Mesenchymal stem cell (in vitro differentiated cells and primary cell): ENCODE measurements at regions not wholly inside any gene's neighbourhood (a gene's known extent, or its start where the extent isn't known, plus 50 kb on each side); places are given as distances from the start of the nearest gene placed in this dataset.
"Not testable (repeated sequence)": the region's sequence is repeated elsewhere in the genome, so short reads cannot be mapped to it uniquely, and the experiment has no call there.

Source experiments
- DNase-seq: peaks from one replicate; pipeline ENCODE4 v3.0.0-alpha.2; 2013
- H2AFZ ChIP-seq: one replicate; pipeline ENCODE4 v1.6.1; 2013; ENCODE audit warnings: low read depth, mild to moderate bottlenecking, control low read depth, inconsistent platforms, low read length, moderate library complexity
- H2AK5ac ChIP-seq: 2 replicates; pipeline ENCODE4 v1.6.1; 2013; ENCODE audit warnings: low read length, moderate library complexity, mild to moderate bottlenecking, inconsistent platforms; ENCODE audit not compliant: severe bottlenecking
- H2BK120ac ChIP-seq: one replicate; pipeline ENCODE4 v1.6.1; 2013; ENCODE audit warnings: low read depth, mild to moderate bottlenecking, inconsistent platforms, low read length, moderate library complexity
- H2BK12ac ChIP-seq, 2 experiments: one replicate each; pipeline ENCODE4 v1.6.1; 2013; ENCODE audit warnings: inconsistent platforms in 2 of 2, low read length in 2 of 2, mild to moderate bottlenecking in 2 of 2, moderate library complexity in 2 of 2, control low read depth in 1 of 2
- H2BK15ac ChIP-seq: one replicate; pipeline ENCODE4 v1.6.1; 2013; ENCODE audit warnings: mild to moderate bottlenecking, low read depth, inconsistent platforms; ENCODE audit not compliant: poor library complexity, severe bottlenecking
- H2BK5ac ChIP-seq: 2 replicates; pipeline ENCODE4 v1.6.1; 2013; ENCODE audit warnings: low read depth, mild to moderate bottlenecking, low read length, control low read depth, inconsistent platforms; ENCODE audit not compliant: poor library complexity, severe bottlenecking
- H3K14ac ChIP-seq, 2 experiments: one replicate each; pipeline ENCODE4 v1.6.1; 2013; ENCODE audit warnings: inconsistent platforms in 2 of 2, low read length in 2 of 2, control low read depth in 1 of 2, mild to moderate bottlenecking in 1 of 2, moderate library complexity in 1 of 2
- H3K18ac ChIP-seq, 2 experiments: one replicate each; pipeline ENCODE4 v1.6.1; 2013; ENCODE audit warnings: inconsistent platforms in 2 of 2, low read length in 2 of 2, control low read depth in 1 of 2, low read depth in 1 of 2, mild to moderate bottlenecking in 1 of 2
- H3K23ac ChIP-seq, 2 experiments: one replicate each; pipeline ENCODE4 v1.6.1; 2013; ENCODE audit warnings: inconsistent platforms in 2 of 2, low read length in 2 of 2, mild to moderate bottlenecking in 2 of 2, moderate library complexity in 2 of 2, control low read depth in 1 of 2
- H3K27ac ChIP-seq: 2 replicates; pipeline ENCODE4 v1.5.1; 2013; ENCODE audit warnings: mild to moderate bottlenecking, moderate library complexity, low read length, control low read depth, inconsistent platforms; ENCODE audit not compliant: poor library complexity, severe bottlenecking
- H3K27me3 ChIP-seq, 2 experiments: 2 replicates each; pipeline versions ENCODE4 v1.6.1 to v1.7.0; 2013; ENCODE audit warnings: low read length in 2 of 2, mild to moderate bottlenecking in 2 of 2, moderate library complexity in 2 of 2, control low read depth in 1 of 2, inconsistent platforms in 1 of 2; ENCODE audit not compliant: control insufficient read depth in 1 of 2, insufficient read depth in 1 of 2
- H3K36me3 ChIP-seq, 2 experiments: 2 replicates each; pipeline versions ENCODE4 v1.6.1 to v1.7.0; 2013; ENCODE audit warnings: low read length in 2 of 2, control low read depth in 1 of 2, inconsistent platforms in 1 of 2, low read depth in 1 of 2, mild to moderate bottlenecking in 1 of 2; ENCODE audit not compliant: insufficient read depth in 2 of 2, control insufficient read depth in 1 of 2
- H3K4ac ChIP-seq, 2 experiments: one replicate each; pipeline ENCODE4 v1.6.1; 2013; ENCODE audit warnings: inconsistent platforms in 2 of 2, low read length in 2 of 2, mild to moderate bottlenecking in 2 of 2, moderate library complexity in 2 of 2, control low read depth in 1 of 2, low read depth in 1 of 2
- H3K4me1 ChIP-seq: 2 replicates; pipeline ENCODE4 v1.6.1; 2013; ENCODE audit warnings: low read depth, low read length, control low read depth; ENCODE audit not compliant: control insufficient read depth, insufficient read depth
- H3K4me2 ChIP-seq: 2 replicates; pipeline ENCODE4 v1.6.1; 2013; ENCODE audit warnings: low read length, mild to moderate bottlenecking, inconsistent platforms; ENCODE audit not compliant: poor library complexity, severe bottlenecking
- H3K4me3 ChIP-seq, 2 experiments: 2 replicates each; pipeline versions ENCODE4 v1.5.1 to v1.7.0; 2013; ENCODE audit warnings: low read length in 2 of 2, mild to moderate bottlenecking in 2 of 2, control low read depth in 1 of 2, low read depth in 1 of 2; ENCODE audit not compliant: insufficient read depth in 1 of 2
- H3K79me1 ChIP-seq: replicated peaks from 2 replicates; pipeline ENCODE4 v1.6.1; 2013; ENCODE audit warnings: mild to moderate bottlenecking, control low read depth, low read length, inconsistent platforms; ENCODE audit not compliant: poor library complexity, severe bottlenecking
- H3K9ac ChIP-seq: 2 replicates; pipeline ENCODE4 v1.7.0; 2013; ENCODE audit warnings: mild to moderate bottlenecking, low read length, moderate library complexity
- H3K9me3 ChIP-seq: 2 replicates; pipeline ENCODE4 v1.7.0; 2013; ENCODE audit warnings: mild to moderate bottlenecking, low read length; ENCODE audit not compliant: control insufficient read depth
- H4K8ac ChIP-seq: one replicate; pipeline ENCODE4 v1.6.1; 2013; ENCODE audit warnings: inconsistent platforms, mild to moderate bottlenecking, low read length, moderate library complexity
- H4K91ac ChIP-seq: one replicate; pipeline ENCODE4 v1.6.1; 2013; ENCODE audit warnings: mild to moderate bottlenecking, low read length, inconsistent platforms
- WGBS: methylation state at CpG from one replicate; pipeline ENCODE4 v1.1.7; 2013; ENCODE audit warnings: mixed read lengths; 5-methylcytosine and 5-hydroxymethylcytosine counted together

DNA sequence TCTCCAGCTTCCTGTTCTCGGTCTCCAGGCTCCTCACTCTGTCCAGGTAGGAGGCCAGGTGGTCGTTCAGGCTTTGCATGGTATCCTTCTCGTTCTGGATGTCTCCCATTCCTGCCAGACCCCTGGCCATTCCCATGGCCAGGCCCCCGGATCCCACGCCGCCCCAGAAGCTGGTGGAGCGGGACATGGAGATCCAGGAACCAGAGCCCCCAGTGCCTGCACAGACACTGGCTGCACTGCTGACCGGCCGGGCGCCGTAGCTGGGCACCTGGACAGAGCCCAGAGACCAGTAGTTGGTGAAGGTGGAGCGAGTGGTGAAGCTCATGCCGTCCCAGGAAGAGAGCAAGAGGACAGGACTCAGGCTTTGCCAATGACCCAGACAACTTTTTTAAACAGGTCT lies 129.1 kb upstream of the WDR75 start:
- Histone ChIP-seq H2BK12ac (peak overlapping the region; percentile 84 to 90), H4K8ac (peak overlapping the region; percentile 89), H3K36me3 (no peaks in the 10 kb centered on the region), H2BK120ac (no peak overlapping the region), H3K4me1 (no peaks in the 10 kb centered on the region), H3K4me2 (no peak overlapping the region), H2BK5ac (no peak overlapping the region), H3K9me3 (peaks cover 4% of the 10 kb centered on the region), H2BK15ac (peak overlapping the region; percentile 77), H3K4me3 (no peak overlapping the region), H3K4ac (peak overlapping the region; percentile 7 to 53), H3K23ac (no peak overlapping the region), H3K14ac (no peak overlapping the region), H3K9ac (no peak overlapping the region), H2AFZ (peak overlapping the region; percentile 29), H3K18ac (peak overlapping the region in 1 of 2 experiments; percentile 60), H4K91ac (peak overlapping the region; percentile 73), H3K27ac (no peak overlapping the region), H3K27me3 (no peaks in the 10 kb centered on the region), H3K79me1 (no peaks in the 10 kb centered on the region), H2AK5ac (no peak overlapping the region)
- no peak for DNase-seq
- 98% methylated on average over 13 of the region's 13 CpGs for WGBS

DNA sequence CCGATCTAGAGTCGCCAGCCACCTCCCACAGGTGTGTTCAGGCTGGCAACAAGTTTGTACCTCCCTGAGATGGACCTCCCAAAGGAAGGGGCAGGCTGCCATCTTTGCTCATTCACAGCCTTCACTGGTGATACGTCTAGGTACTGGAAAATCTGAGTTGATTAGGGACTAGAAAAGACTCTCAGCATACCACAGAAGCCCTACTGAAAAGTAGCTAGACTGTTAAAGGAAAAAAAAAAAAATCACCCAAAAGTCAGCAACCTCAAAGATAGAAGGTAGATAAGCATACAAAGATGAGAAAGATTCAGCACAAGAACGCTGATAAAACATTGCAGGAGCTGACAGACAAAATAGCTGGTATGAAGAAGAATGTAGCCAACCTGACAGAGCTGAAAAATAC lies 128.6 kb upstream of the WDR75 start:
- no peak overlapping the region for H3K23ac ChIP-seq
- no peak for DNase-seq
- H3K36me3 ChIP-seq, result no peaks in the 10 kb centered on the region
- no peak overlapping the region for H3K14ac ChIP-seq
- no peak overlapping the region for H2BK120ac ChIP-seq
- H3K4me2 ChIP-seq, result no peak overlapping the region
- peak overlapping the region; percentile 73 for H4K91ac ChIP-seq
- no peak overlapping the region for H3K27ac ChIP-seq
- peak overlapping the region in 1 of 2 experiments; percentile 60 for H3K18ac ChIP-seq
- H3K4me3 ChIP-seq, result no peak overlapping the region
- H3K4me1 ChIP-seq, result no peaks in the 10 kb centered on the region
- H3K4ac ChIP-seq, result peak overlapping the region; percentile 7 to 53
- H3K9ac ChIP-seq, result no peak overlapping the region
- H2BK5ac ChIP-seq, result no peak overlapping the region
- H2AK5ac ChIP-seq, result no peak overlapping the region
- H2BK15ac ChIP-seq, result peak overlapping the region; percentile 77
- H4K8ac ChIP-seq, result no peak overlapping the region
- H3K27me3 ChIP-seq, result no peaks in the 10 kb centered on the region
- peaks cover 4% of the 10 kb centered on the region for H3K9me3 ChIP-seq
- peak overlapping the region; percentile 29 for H2AFZ ChIP-seq
- H3K79me1 ChIP-seq, result no peaks in the 10 kb centered on the region
- peak overlapping the region; percentile 45 to 84 for H2BK12ac ChIP-seq
- WGBS, result 100% methylated on average over 3 of the region's 4 CpGs

DNA sequence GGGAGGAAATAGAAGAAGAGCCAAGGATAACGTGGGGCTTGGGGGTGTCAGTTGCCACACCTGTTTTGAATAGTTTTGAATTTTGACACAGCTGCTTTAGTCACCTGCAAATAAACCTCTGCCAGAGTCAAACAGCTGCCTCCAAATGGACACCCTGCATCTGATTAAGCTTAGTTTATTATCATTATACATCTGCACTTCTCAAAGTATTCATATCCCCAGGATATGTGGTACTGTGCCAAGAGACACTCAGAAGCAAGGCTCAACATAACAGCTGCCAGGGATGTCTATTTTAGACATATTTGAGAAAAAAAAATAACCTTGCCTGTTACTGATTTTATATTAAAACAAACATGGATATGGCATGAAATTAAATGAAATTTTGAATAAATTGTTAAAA lies 122.5 kb upstream of the WDR75 start:
- H3K23ac ChIP-seq, result no peak overlapping the region
- H2BK15ac ChIP-seq, result no peak overlapping the region
- no peak overlapping the region for H4K8ac ChIP-seq
- H2BK5ac ChIP-seq, result no peak overlapping the region
- H3K9ac ChIP-seq, result no peak overlapping the region
- no peaks in the 10 kb centered on the region for H3K9me3 ChIP-seq
- no peak overlapping the region for H3K18ac ChIP-seq
- H3K4me2 ChIP-seq, result no peak overlapping the region
- H3K79me1 ChIP-seq, result no peaks in the 10 kb centered on the region
- WGBS, result 94% methylated on average over 1 of the region's 1 CpG
- H2AFZ ChIP-seq, result no peak overlapping the region
- no peak overlapping the region for H3K4me3 ChIP-seq
- no peaks in the 10 kb centered on the region for H3K4me1 ChIP-seq
- no peak overlapping the region for H2BK120ac ChIP-seq
- no peak overlapping the region for H2BK12ac ChIP-seq
- no peak overlapping the region for H3K14ac ChIP-seq
- H2AK5ac ChIP-seq, result no peak overlapping the region
- no peak overlapping the region for H3K4ac ChIP-seq
- H3K27me3 ChIP-seq, result no peaks in the 10 kb centered on the region
- no peak overlapping the region for H3K27ac ChIP-seq
- H4K91ac ChIP-seq, result no peak overlapping the region
- H3K36me3 ChIP-seq, result no peaks in the 10 kb centered on the region
- DNase-seq, result no peak

DNA sequence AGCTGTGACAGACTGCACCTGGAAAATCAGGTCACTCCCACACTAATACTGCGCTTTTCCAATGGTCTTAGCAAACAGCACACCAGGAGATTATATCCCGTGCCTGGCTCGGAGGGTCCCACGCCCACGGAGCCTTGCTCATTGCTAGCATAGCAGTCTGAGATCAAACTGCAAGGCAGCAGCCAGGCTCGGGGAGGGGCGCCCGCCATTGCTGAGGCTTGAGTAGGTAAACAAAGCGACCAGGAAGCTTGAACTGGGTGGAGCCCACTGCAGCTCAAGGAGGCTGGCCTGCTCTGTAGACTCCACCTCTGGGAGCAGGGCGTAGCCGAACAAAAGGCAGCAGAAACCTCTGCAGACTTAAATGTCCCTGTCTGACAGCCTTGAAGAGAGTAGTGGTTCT lies 121.8 kb upstream of the WDR75 start:
- H2AK5ac ChIP-seq, H3K23ac ChIP-seq, H3K4me3 ChIP-seq, H3K4me2 ChIP-seq, H3K27ac ChIP-seq, H2BK5ac ChIP-seq, H3K4ac ChIP-seq, H2AFZ ChIP-seq, H3K4me1 ChIP-seq, H2BK120ac ChIP-seq, H4K8ac ChIP-seq, H3K36me3 ChIP-seq, H3K9me3 ChIP-seq, H3K18ac ChIP-seq, H2BK12ac ChIP-seq, H4K91ac ChIP-seq, DNase-seq, H3K14ac ChIP-seq, H3K27me3 ChIP-seq, H2BK15ac ChIP-seq, H3K79me1 ChIP-seq, H3K9ac ChIP-seq: not testable (repeated sequence)
- WGBS, result 95% methylated on average over 11 of the region's 11 CpGs
